Keratinocyte (primary cell): ENCODE measurements at regions not wholly inside any gene's neighbourhood (a gene's known extent, or its start where the extent isn't known, plus 50 kb on each side); places are given as distances from the start of the nearest gene placed in this dataset.

Experiments used
- DNase-seq: peaks from one replicate; pipeline ENCODE4 v3.0.0-alpha.2; 2011; ENCODE audit warnings: low read depth, missing footprints, low spot score
- FAIRE-seq: peaks from 2 replicates; lab custom pipeline; 2011; peaks lifted over from hg19 to GRCh38; lab: Jason Lieb, UNC
- H2AFZ ChIP-seq: 2 replicates; pipeline ENCODE4 v1.6.0; 2012; ENCODE audit warnings: low read length, control low read depth, inconsistent platforms; ENCODE audit not compliant: control insufficient read depth
- H3K27ac ChIP-seq: 2 replicates; pipeline ENCODE4 v1.5.1; 2011; ENCODE audit warnings: low read length; ENCODE audit not compliant: control insufficient read depth, insufficient read depth
- H3K27me3 ChIP-seq: 3 replicates; pipeline ENCODE4 v1.6.0; 2011; ENCODE audit warnings: low read length; ENCODE audit not compliant: control insufficient read depth, insufficient read depth; ENCODE audit errors: extremely low read depth
- H3K36me3 ChIP-seq, 2 experiments: 2 replicates in 1 of 2; 3 replicates in 1 of 2; pipeline ENCODE4 v1.5.1; 2011; ENCODE audit warnings: low read length in 2 of 2, mild to moderate bottlenecking in 1 of 2; ENCODE audit not compliant: control insufficient read depth in 2 of 2, insufficient read depth in 2 of 2; ENCODE audit errors: extremely low read depth in 1 of 2
- H3K4me1 ChIP-seq: 3 replicates; pipeline ENCODE4 v1.5.1; 2011; ENCODE audit warnings: low read length; ENCODE audit not compliant: control insufficient read depth, insufficient read depth; ENCODE audit errors: extremely low read depth
- H3K4me2 ChIP-seq: 3 replicates; pipeline ENCODE4 v1.6.0; 2011; ENCODE audit warnings: low read depth, low read length; ENCODE audit not compliant: control insufficient read depth, insufficient read depth; ENCODE audit errors: extremely low read depth
- H3K4me3 ChIP-seq, 3 experiments: fragments of 200-600 bp in 1 of 3; sonication (generic) in 1 of 3; 2 replicates in 2 of 3; 3 replicates in 1 of 3; pipeline ENCODE4 v1.5.1; 2011 to 2016; ENCODE audit warnings: low read length in 3 of 3, mild to moderate bottlenecking in 3 of 3, control low read depth in 2 of 3, inconsistent platforms in 1 of 3, low read depth in 1 of 3, mixed read lengths in 1 of 3, mixed run types in 1 of 3, moderate library complexity in 1 of 3; ENCODE audit not compliant: control insufficient read depth in 2 of 3, insufficient read depth in 2 of 3; ENCODE audit errors: extremely low read depth in 1 of 3
- H3K79me2 ChIP-seq: 2 replicates; pipeline ENCODE4 v1.6.0; 2012; ENCODE audit warnings: low read length; ENCODE audit not compliant: control insufficient read depth, insufficient read depth
- H3K9ac ChIP-seq: 3 replicates; pipeline ENCODE4 v1.6.0; 2011; ENCODE audit warnings: low read length; ENCODE audit not compliant: control insufficient read depth, insufficient read depth; ENCODE audit errors: extremely low read depth
- H3K9me1 ChIP-seq: 3 replicates; pipeline ENCODE4 v1.6.0; 2011; ENCODE audit warnings: low read length; ENCODE audit not compliant: control insufficient read depth, insufficient read depth; ENCODE audit errors: extremely low read depth
- H3K9me3 ChIP-seq: 2 replicates; pipeline ENCODE4 v1.5.1; 2012; ENCODE audit warnings: low read depth, low read length; ENCODE audit not compliant: control insufficient read depth
- H4K20me1 ChIP-seq: 3 replicates; pipeline ENCODE4 v1.6.0; 2011; ENCODE audit warnings: low read length; ENCODE audit not compliant: control insufficient read depth, insufficient read depth; ENCODE audit errors: extremely low read depth
- EZH2 ChIP-seq: IDR thresholded peaks from one replicate; pipeline ENCODE4 v1.6.1; 2012; ENCODE audit warnings: inconsistent platforms, mild to moderate bottlenecking, low read length, moderate library complexity
- dilution Hi-C: fragments of 300-500 bp; cut with MboI; formaldehyde crosslinking; loops from one replicate; pipeline ENCODE4 v1.7.0; 2020; ENCODE audit warnings: low sequenced_read_pairs; ENCODE audit not compliant: extremely low pct_ligation_motif_present
- TF ChIP-seq, protein P1 (sequence below), 3 experiments: IDR thresholded peaks in 1 of 3; conservative IDR thresholded peaks in 1 of 3; optimal IDR thresholded peaks in 1 of 3; 2 replicates in 2 of 3; 3 replicates in 1 of 3; pipeline versions ENCODE3 to v1.5.1; 2011; ENCODE audit warnings: low read length in 3 of 3, mild to moderate bottlenecking in 3 of 3, moderate library complexity in 2 of 3, control low read depth in 1 of 3, inconsistent platforms in 1 of 3; ENCODE audit not compliant: insufficient read depth in 2 of 3; ENCODE audit errors: extremely low read depth in 1 of 3

DNA sequence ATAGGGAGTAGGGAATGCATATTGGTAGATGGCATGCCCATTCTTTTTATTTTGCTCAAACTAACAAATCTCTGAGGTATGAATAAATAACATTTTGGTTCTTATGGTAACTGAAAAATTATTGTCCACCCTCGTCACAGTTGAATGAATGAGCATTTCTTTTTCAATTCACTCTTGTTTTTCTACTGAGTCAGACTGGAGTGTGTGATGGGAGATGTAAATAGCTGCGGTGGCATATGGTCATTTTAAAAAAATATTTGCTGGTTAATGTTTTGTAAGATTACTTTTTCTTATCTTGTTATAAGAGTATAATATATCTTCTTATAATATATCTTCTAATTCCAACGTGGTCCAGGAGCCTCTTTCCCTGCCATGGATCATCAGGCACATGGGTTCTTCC, 586.5 kb downstream of the SLITRK5 start:
- H3K9ac ChIP-seq = no peak overlapping the region
- H2AFZ ChIP-seq = no peak overlapping the region
- DNase-seq (no peak), FAIRE-seq (no peak)
- H3K4me3 ChIP-seq = no peak overlapping the region
- no peak overlapping the region for H3K27ac ChIP-seq
- no peaks in the 10 kb centered on the region for H3K9me3 ChIP-seq
- H3K9me1 ChIP-seq = no peaks in the 10 kb centered on the region
- no peaks in the 10 kb centered on the region for H3K36me3 ChIP-seq
- H3K4me2 ChIP-seq = no peak overlapping the region
- no peaks in the 10 kb centered on the region for H4K20me1 ChIP-seq
- no peaks in the 10 kb centered on the region for H3K27me3 ChIP-seq
- TF ChIP-seq, protein P1, sequence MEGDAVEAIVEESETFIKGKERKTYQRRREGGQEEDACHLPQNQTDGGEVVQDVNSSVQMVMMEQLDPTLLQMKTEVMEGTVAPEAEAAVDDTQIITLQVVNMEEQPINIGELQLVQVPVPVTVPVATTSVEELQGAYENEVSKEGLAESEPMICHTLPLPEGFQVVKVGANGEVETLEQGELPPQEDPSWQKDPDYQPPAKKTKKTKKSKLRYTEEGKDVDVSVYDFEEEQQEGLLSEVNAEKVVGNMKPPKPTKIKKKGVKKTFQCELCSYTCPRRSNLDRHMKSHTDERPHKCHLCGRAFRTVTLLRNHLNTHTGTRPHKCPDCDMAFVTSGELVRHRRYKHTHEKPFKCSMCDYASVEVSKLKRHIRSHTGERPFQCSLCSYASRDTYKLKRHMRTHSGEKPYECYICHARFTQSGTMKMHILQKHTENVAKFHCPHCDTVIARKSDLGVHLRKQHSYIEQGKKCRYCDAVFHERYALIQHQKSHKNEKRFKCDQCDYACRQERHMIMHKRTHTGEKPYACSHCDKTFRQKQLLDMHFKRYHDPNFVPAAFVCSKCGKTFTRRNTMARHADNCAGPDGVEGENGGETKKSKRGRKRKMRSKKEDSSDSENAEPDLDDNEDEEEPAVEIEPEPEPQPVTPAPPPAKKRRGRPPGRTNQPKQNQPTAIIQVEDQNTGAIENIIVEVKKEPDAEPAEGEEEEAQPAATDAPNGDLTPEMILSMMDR (optimal IDR thresholded peaks at IDR 0.05 in 1 of 3, IDR thresholded peaks at IDR 0.05 in 1 of 3, conservative IDR thresholded peaks at IDR 0.05 in 1 of 3; ENCODE audit: extremely low read depth in 1 of 3, insufficient read depth in 2 of 3, low read length in 3 of 3) = no peak
- TF ChIP-seq EZH2 = no peak
- H3K4me1 ChIP-seq = no peaks in the 10 kb centered on the region
- dilution Hi-C loops = no loop called here
- no peaks in the 10 kb centered on the region for H3K79me2 ChIP-seq

DNA sequence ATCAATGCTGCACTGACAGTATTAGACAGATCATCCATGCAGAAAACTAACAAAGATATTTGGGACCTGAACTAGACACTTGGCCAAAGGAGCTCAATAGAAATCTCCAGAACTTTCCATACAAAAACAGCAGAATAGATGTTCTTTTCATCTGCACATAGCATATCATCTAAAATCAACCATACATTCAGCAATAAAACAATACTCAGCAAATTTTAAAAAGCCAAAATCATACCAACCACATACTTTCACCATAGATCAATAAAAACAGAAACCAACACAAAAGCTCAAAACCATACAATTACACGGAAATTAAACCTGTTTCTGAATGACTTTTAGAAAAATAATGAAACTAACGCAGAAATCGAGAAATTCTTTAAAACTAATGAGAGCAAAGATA, 592.6 kb downstream of the SLITRK5 start:
- no peaks in the 10 kb centered on the region for H3K9me3 ChIP-seq
- no peak for DNase-seq
- no peaks in the 10 kb centered on the region for H4K20me1 ChIP-seq
- H3K36me3 ChIP-seq = no peaks in the 10 kb centered on the region
- H3K79me2 ChIP-seq = no peaks in the 10 kb centered on the region
- no peak for FAIRE-seq
- no peaks in the 10 kb centered on the region for H3K4me1 ChIP-seq
- no peak overlapping the region for H3K4me2 ChIP-seq
- H3K9ac ChIP-seq = no peak overlapping the region
- H3K9me1 ChIP-seq = no peaks in the 10 kb centered on the region
- no peak overlapping the region for H2AFZ ChIP-seq
- no peak overlapping the region for H3K4me3 ChIP-seq
- TF ChIP-seq EZH2 = no peak
- TF ChIP-seq, protein P1 (optimal IDR thresholded peaks at IDR 0.05 in 1 of 3, IDR thresholded peaks at IDR 0.05 in 1 of 3, conservative IDR thresholded peaks at IDR 0.05 in 1 of 3; ENCODE audit: extremely low read depth in 1 of 3, insufficient read depth in 2 of 3, low read length in 3 of 3) = no peak
- dilution Hi-C loops = no loop called here
- no peaks in the 10 kb centered on the region for H3K27me3 ChIP-seq
- no peak overlapping the region for H3K27ac ChIP-seq
